ENCODE measurements at regions not wholly inside any gene's neighbourhood (a gene's known extent, or its start where the extent isn't known, plus 50 kb on each side); places are given as distances from the start of the nearest gene placed in this dataset.

DNA sequence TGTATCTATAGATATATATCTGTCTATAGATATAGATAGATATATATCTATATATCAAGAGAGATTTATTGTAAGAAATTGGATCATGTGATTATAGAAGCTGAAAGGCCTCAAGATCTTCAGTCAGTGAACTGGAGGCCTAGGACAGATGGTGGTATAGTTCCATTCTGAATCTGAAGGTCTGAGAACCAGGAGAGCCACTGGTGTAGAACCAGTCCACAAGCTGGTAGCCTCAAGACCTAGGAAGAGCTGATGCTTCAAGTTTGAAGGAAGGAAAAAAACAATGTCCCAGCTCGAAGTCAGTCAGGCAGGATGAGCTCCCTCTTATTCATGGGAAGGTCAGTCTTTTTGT, 213.2 kb upstream of the JUN start:
- TF ChIP-seq, protein P1, sequence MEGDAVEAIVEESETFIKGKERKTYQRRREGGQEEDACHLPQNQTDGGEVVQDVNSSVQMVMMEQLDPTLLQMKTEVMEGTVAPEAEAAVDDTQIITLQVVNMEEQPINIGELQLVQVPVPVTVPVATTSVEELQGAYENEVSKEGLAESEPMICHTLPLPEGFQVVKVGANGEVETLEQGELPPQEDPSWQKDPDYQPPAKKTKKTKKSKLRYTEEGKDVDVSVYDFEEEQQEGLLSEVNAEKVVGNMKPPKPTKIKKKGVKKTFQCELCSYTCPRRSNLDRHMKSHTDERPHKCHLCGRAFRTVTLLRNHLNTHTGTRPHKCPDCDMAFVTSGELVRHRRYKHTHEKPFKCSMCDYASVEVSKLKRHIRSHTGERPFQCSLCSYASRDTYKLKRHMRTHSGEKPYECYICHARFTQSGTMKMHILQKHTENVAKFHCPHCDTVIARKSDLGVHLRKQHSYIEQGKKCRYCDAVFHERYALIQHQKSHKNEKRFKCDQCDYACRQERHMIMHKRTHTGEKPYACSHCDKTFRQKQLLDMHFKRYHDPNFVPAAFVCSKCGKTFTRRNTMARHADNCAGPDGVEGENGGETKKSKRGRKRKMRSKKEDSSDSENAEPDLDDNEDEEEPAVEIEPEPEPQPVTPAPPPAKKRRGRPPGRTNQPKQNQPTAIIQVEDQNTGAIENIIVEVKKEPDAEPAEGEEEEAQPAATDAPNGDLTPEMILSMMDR (IDR thresholded peaks at IDR 0.05), result no peak
- TF ChIP-seq TCF7L2 (IDR thresholded peaks at IDR 0.05; ENCODE audit: low read depth, low read length), result no peak
- no peak for TF ChIP-seq POLR2AphosphoS5 (IDR thresholded peaks at IDR 0.05; ENCODE audit: low read depth, low read length)
